BE2C (cell line): ENCODE measurements at regions not wholly inside any gene's neighbourhood (a gene's known extent, or its start where the extent isn't known, plus 50 kb on each side); places are given as distances from the start of the nearest gene placed in this dataset.

ENCODE experiments used
- DNase-seq: peaks from one replicate; pipeline ENCODE4 v3.0.0-alpha.2; 2020
- H3K27me3 ChIP-seq: fragments of 250-450 bp; sonication (Bioruptor Pico); 2 replicates; pipeline ENCODE4 v1.5.1; 2020; ENCODE audit warnings: mild to moderate bottlenecking
- H3K36me3 ChIP-seq: fragments of 250-450 bp; sonication (Bioruptor Pico); 2 replicates; pipeline ENCODE4 v1.5.1; 2020; ENCODE audit warnings: mild to moderate bottlenecking
- H3K4me1 ChIP-seq: fragments of 250-450 bp; sonication (Bioruptor Pico); 2 replicates; pipeline ENCODE4 v1.5.1; 2020
- H3K4me3 ChIP-seq: 2 replicates; pipeline ENCODE4 v1.5.1; 2011; ENCODE audit warnings: low read depth, low read length
- H3K9me3 ChIP-seq: fragments of 250-450 bp; sonication (Bioruptor Pico); 2 replicates; pipeline ENCODE4 v1.5.1; 2020
- TF ChIP-seq, protein P1 (sequence below): IDR thresholded peaks from 2 replicates; pipeline ENCODE4 v1.5.1; 2012; ENCODE audit warnings: mild to moderate bottlenecking, low read depth, low read length

DNA sequence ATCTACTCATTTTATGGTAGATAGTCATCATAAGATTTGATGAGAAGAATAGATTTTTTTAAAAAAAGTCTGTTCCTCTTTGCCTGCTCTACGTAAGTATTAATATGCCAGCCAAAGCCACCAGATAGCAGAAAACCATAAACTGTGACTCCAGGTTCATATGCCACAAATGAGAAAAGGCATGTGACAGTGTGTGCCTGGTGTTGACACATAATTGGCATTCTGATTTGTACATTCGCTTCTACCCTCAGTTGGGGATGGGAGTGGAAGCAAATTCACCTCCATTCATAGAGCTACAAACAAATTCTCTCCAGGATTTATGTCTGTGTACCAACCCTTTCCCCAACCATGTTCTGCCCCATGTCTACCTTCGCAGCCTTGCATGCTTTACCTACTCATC lies 391.6 kb downstream of the PMP22 start:
- Histone ChIP-seq H3K36me3 (no peaks in the 10 kb centered on the region), H3K4me1 (no peaks in the 10 kb centered on the region), H3K9me3 (no peaks in the 10 kb centered on the region), H3K27me3 (no peaks in the 10 kb centered on the region), H3K4me3 (no peak overlapping the region)
- no peak for DNase-seq
- TF ChIP-seq, protein P1, sequence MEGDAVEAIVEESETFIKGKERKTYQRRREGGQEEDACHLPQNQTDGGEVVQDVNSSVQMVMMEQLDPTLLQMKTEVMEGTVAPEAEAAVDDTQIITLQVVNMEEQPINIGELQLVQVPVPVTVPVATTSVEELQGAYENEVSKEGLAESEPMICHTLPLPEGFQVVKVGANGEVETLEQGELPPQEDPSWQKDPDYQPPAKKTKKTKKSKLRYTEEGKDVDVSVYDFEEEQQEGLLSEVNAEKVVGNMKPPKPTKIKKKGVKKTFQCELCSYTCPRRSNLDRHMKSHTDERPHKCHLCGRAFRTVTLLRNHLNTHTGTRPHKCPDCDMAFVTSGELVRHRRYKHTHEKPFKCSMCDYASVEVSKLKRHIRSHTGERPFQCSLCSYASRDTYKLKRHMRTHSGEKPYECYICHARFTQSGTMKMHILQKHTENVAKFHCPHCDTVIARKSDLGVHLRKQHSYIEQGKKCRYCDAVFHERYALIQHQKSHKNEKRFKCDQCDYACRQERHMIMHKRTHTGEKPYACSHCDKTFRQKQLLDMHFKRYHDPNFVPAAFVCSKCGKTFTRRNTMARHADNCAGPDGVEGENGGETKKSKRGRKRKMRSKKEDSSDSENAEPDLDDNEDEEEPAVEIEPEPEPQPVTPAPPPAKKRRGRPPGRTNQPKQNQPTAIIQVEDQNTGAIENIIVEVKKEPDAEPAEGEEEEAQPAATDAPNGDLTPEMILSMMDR: no peak

DNA sequence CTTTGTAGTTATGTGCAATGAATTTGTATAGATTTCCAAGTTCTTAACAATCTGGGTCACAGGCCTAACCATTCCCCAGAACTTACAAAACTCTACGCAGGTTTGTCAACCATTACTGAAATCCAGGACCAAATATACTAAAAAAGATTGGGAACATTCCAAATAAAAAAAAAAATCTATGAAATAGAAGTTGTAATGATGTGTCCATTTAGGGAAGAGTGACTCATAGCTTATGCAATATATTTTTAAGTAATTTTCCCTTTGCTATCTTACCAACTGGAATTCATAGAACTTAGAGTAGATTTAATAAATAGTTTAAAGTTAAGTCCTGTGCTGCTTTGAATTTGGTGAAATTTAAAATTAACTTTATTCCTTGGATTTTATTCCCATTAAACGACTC lies 393.2 kb downstream of the PMP22 start:
- no peak for DNase-seq
- H3K36me3 ChIP-seq: no peaks in the 10 kb centered on the region
- no peaks in the 10 kb centered on the region for H3K9me3 ChIP-seq
- no peak overlapping the region for H3K4me3 ChIP-seq
- TF ChIP-seq, protein P1: no peak
- no peaks in the 10 kb centered on the region for H3K4me1 ChIP-seq
- H3K27me3 ChIP-seq: no peaks in the 10 kb centered on the region

DNA sequence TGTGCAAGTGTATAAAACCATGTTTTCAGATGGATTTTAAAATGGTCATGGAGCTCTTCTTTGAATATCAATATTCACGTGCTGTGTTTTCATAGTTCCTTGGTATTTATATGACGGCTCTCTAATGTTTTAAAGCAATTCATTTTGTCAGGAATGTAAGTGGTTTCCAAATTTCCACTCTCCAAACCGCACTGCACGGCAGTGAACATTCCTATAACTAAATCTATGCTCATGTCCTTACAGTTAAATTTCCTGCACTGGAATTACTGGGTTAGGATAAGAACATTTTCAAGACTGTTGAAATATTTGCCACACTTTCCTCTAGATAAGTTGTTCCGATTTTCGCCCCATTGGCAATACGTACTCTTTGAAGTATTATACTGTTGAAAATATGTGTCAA lies 398.9 kb downstream of the PMP22 start:
- H3K27me3 ChIP-seq: no peaks in the 10 kb centered on the region
- no peak overlapping the region for H3K4me3 ChIP-seq
- no peak for DNase-seq
- H3K4me1 ChIP-seq: no peaks in the 10 kb centered on the region
- TF ChIP-seq, protein P1: no peak
- H3K9me3 ChIP-seq: no peaks in the 10 kb centered on the region
- no peaks in the 10 kb centered on the region for H3K36me3 ChIP-seq

DNA sequence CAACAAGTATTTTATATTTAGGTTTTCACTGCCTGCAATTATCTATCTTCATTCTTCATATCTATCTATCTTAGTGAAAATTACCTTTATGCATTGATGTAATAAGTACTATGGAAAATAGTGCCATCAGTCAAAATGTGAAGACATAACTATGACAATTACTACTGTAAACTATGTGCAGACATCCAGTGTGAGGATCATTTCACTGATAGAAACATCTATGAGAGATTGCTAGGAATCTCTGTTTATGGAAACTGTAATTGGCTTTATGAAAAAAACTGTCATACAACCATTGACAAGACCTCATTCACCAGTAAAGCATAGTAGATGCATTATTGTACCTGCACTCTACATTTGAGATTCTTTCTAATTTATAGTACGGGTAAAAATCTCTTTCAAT lies 401.0 kb downstream of the PMP22 start:
- TF ChIP-seq, protein P1: no peak
- no peaks in the 10 kb centered on the region for H3K27me3 ChIP-seq
- H3K9me3 ChIP-seq: no peaks in the 10 kb centered on the region
- H3K4me3 ChIP-seq: no peak overlapping the region
- H3K36me3 ChIP-seq: no peaks in the 10 kb centered on the region
- DNase-seq: no peak
- H3K4me1 ChIP-seq: no peaks in the 10 kb centered on the region

DNA sequence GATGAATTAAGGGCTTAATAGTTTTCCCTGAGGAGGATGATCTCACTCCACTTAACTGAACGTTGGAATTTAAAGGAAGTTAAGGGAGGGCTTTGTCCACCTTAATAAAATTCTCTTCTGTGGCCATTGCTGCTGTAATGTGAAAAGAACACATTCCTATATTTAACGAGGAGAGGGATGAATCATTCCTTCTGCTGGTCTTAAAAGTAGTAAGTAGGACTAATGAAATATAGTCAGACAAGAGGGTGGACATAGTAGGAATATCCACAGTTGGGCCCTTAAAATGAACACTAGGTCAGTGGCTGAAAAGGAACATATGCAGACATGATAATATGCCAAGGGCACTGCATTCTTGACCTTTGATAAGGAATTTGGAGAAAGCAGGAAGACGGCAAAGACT lies 405.6 kb downstream of the PMP22 start:
- H3K4me3 ChIP-seq: no peak overlapping the region
- H3K27me3 ChIP-seq: no peaks in the 10 kb centered on the region
- no peaks in the 10 kb centered on the region for H3K9me3 ChIP-seq
- H3K36me3 ChIP-seq: no peaks in the 10 kb centered on the region
- TF ChIP-seq, protein P1: no peak
- no peaks in the 10 kb centered on the region for H3K4me1 ChIP-seq
- DNase-seq: no peak

DNA sequence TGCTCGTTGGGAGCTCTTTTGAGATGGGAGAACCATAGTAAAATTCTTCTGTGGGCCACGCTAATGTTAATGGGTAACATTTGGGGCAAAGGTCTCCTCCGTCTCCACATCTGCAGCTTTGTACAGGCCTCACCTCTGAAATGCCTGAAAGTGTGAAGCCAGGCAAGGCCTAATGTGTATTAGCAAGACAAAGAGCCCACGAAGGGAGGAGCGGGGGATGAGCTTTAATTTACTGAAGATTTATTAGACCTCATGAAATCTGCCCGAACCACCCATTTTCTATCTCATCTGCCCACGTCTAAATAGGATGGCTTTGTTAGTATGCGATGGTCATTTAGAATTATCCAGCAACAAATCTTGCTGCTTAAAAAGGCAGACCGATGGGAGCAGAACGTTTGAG lies 408.9 kb downstream of the PMP22 start:
- no peak for DNase-seq
- H3K36me3 ChIP-seq: no peaks in the 10 kb centered on the region
- H3K27me3 ChIP-seq: no peaks in the 10 kb centered on the region
- H3K9me3 ChIP-seq: no peaks in the 10 kb centered on the region
- no peak overlapping the region for H3K4me3 ChIP-seq
- no peaks in the 10 kb centered on the region for H3K4me1 ChIP-seq
- TF ChIP-seq, protein P1: no peak
